Prostate gland (tissue), 2 donors: ENCODE measurements at regions not wholly inside any gene's neighbourhood (a gene's known extent, or its start where the extent isn't known, plus 50 kb on each side); places are given as distances from the start of the nearest gene placed in this dataset.

Experiments used
- CTCF ChIP-seq, 4 experiments: fragments of 200-600 bp in 2 of 4; fragments of 450-650 bp in 2 of 4; sonication (generic) in 2 of 4; IDR thresholded peaks; 1 replicate in 3 of 4; 2 replicates in 1 of 4; pipeline ENCODE4 v1.5.1; 2016 to 2019; ENCODE audit warnings: antibody characterized with exemption in 4 of 4, mild to moderate bottlenecking in 2 of 4, moderate library complexity in 2 of 4
- POLR2A ChIP-seq: fragments of 450-650 bp; IDR thresholded peaks from one replicate; pipeline ENCODE4 v1.6.1; 2016; ENCODE audit warnings: antibody characterized with exemption, mild to moderate bottlenecking
- POLR2AphosphoS5 ChIP-seq: sonication (generic); formaldehyde crosslinking; IDR thresholded peaks from one replicate; pipeline ENCODE4 v1.6.1; 2017; ENCODE audit warnings: antibody characterized with exemption

- TF ChIP-seq POLR2AphosphoS5, result no peak
- no peak for TF ChIP-seq POLR2A
- TF ChIP-seq CTCF (IDR thresholded peaks at IDR 0.05), result no peak
These were observed 157.9 kb downstream of the ZNF664 start for GRCh38 chr12:124130691-124131591.
